HEK293 (cell line): ENCODE measurements at regions not wholly inside any gene's neighbourhood (a gene's known extent, or its start where the extent isn't known, plus 50 kb on each side); places are given as distances from the start of the nearest gene placed in this dataset.
"Not testable (repeated sequence)": the region's sequence is repeated elsewhere in the genome, so short reads cannot be mapped to it uniquely, and the experiment has no call there.

Experiments
- EGR2 ChIP-seq: fragments of 450-650 bp; formaldehyde crosslinking; IDR thresholded peaks from 2 replicates; pipeline ENCODE4 v1.5.1; 2016; ENCODE audit warnings: low read depth, missing biosample characterization, missing genetic modification characterization
- ZBTB10 ChIP-seq: fragments of 450-650 bp; formaldehyde crosslinking; IDR thresholded peaks from 2 replicates; pipeline ENCODE4 v1.5.1; 2016; ENCODE audit warnings: missing biosample characterization, missing genetic modification characterization
- ZFP3 ChIP-seq: fragments of 450-650 bp; formaldehyde crosslinking; IDR thresholded peaks from 2 replicates; pipeline ENCODE4 v1.5.1; 2016; ENCODE audit warnings: low read depth, missing biosample characterization, missing genetic modification characterization
- ZNF274 ChIP-seq, 2 experiments: fragments of 200-500 bp in 1 of 2; fragments of 450-650 bp in 1 of 2; sonication (Bioruptor generic) in 1 of 2; formaldehyde crosslinking in 1 of 2; IDR thresholded peaks; 2 replicates each; pipeline versions ENCODE4 v1.5.1 to v1.6.1; 2014 to 2016; ENCODE audit warnings: borderline replicate concordance in 1 of 2, inconsistent platforms in 1 of 2, low read length in 1 of 2, missing biosample characterization in 1 of 2, missing genetic modification characterization in 1 of 2
- ZNF837 ChIP-seq: fragments of 450-650 bp; formaldehyde crosslinking; IDR thresholded peaks from 2 replicates; pipeline ENCODE4 v1.5.1; 2016; ENCODE audit warnings: missing biosample characterization, missing genetic modification characterization
- TF ChIP-seq, protein P1 (sequence below): fragments of 450-650 bp; formaldehyde crosslinking; IDR thresholded peaks from 2 replicates; pipeline ENCODE4 v1.5.1; 2016; ENCODE audit warnings: missing biosample characterization, missing genetic modification characterization

- TF ChIP-seq, protein P1, sequence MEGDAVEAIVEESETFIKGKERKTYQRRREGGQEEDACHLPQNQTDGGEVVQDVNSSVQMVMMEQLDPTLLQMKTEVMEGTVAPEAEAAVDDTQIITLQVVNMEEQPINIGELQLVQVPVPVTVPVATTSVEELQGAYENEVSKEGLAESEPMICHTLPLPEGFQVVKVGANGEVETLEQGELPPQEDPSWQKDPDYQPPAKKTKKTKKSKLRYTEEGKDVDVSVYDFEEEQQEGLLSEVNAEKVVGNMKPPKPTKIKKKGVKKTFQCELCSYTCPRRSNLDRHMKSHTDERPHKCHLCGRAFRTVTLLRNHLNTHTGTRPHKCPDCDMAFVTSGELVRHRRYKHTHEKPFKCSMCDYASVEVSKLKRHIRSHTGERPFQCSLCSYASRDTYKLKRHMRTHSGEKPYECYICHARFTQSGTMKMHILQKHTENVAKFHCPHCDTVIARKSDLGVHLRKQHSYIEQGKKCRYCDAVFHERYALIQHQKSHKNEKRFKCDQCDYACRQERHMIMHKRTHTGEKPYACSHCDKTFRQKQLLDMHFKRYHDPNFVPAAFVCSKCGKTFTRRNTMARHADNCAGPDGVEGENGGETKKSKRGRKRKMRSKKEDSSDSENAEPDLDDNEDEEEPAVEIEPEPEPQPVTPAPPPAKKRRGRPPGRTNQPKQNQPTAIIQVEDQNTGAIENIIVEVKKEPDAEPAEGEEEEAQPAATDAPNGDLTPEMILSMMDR (tag by site-specific recombination), result not testable (repeated sequence)
- not testable (repeated sequence) for TF ChIP-seq ZBTB10 (tag by site-specific recombination); EGR2 (tag by site-specific recombination); ZNF837 (tag by site-specific recombination); ZFP3 (tag by site-specific recombination); ZNF274 (IDR thresholded peaks at IDR 0.05; ENCODE audit: low read length); ZNF274 (tag by site-specific recombination; IDR thresholded peaks at IDR 0.05; ENCODE audit: borderline replicate concordance)
Observed at GRCh38 chr4:170347191-170347590, 257.4 kb upstream of the AADAT start.
